ENCODE measurements at regions not wholly inside any gene's neighbourhood (a gene's known extent, or its start where the extent isn't known, plus 50 kb on each side); places are given as distances from the start of the nearest gene placed in this dataset.
A peak's percentile ranks its signal among the peaks of the same experiment; 100 is the strongest.

DNA sequence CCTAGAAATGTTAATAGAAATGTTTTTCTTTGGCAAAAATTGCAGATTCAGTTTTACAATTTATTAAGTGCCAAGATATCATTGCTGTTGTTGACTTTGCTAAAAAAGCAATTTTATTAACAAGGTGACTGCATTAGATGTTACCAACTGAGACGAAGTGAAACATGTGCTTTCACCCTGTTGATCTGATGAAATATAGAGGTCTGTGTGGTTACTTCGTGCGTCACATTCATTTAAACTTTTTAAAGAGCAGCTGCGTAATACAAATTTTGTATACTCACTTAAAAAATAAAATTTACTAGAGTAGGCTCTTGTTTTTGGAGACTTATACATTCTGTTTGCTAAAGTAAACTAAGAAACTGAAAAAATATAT, 465.7 kb downstream of the USP25 start:
- TF ChIP-seq POLR2A (IDR thresholded peaks at IDR 0.05) (no peak), EP300 (IDR thresholded peaks at IDR 0.05) (peak in 1 of 2 donors; percentile 27)
- TF ChIP-seq, protein P1, sequence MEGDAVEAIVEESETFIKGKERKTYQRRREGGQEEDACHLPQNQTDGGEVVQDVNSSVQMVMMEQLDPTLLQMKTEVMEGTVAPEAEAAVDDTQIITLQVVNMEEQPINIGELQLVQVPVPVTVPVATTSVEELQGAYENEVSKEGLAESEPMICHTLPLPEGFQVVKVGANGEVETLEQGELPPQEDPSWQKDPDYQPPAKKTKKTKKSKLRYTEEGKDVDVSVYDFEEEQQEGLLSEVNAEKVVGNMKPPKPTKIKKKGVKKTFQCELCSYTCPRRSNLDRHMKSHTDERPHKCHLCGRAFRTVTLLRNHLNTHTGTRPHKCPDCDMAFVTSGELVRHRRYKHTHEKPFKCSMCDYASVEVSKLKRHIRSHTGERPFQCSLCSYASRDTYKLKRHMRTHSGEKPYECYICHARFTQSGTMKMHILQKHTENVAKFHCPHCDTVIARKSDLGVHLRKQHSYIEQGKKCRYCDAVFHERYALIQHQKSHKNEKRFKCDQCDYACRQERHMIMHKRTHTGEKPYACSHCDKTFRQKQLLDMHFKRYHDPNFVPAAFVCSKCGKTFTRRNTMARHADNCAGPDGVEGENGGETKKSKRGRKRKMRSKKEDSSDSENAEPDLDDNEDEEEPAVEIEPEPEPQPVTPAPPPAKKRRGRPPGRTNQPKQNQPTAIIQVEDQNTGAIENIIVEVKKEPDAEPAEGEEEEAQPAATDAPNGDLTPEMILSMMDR (IDR thresholded peaks at IDR 0.05), result no peak
